SH-SY5Y (cell line): ENCODE measurements at regions not wholly inside any gene's neighbourhood (a gene's known extent, or its start where the extent isn't known, plus 50 kb on each side); places are given as distances from the start of the nearest gene placed in this dataset.

Experiments used
- GATA2 ChIP-seq: IDR thresholded peaks from 2 replicates; pipeline ENCODE4 v1.6.1; 2011; ENCODE audit warnings: mild to moderate bottlenecking, low read depth, low read length
- GATA3 ChIP-seq: IDR thresholded peaks from 2 replicates; pipeline ENCODE4 v1.6.1; 2011; ENCODE audit warnings: low read depth, mild to moderate bottlenecking, low read length, moderate library complexity

GRCh38 chr2:6429210-6429986 is 436.3 kb downstream of the CMPK2 start:
- TF ChIP-seq GATA3, result no peak
- no peak for TF ChIP-seq GATA2
